GM18867 (cell line): ENCODE measurements at regions not wholly inside any gene's neighbourhood (a gene's known extent, or its start where the extent isn't known, plus 50 kb on each side); places are given as distances from the start of the nearest gene placed in this dataset.

Experiments used
- ATAC-seq: cut with Tn5 transposase; IDR thresholded peaks from one replicate; pipeline ENCODE4 v1.9.1; 2021; ENCODE audit warnings: mild to moderate bottlenecking, moderate library complexity; ENCODE audit not compliant: unreplicated experiment

DNA sequence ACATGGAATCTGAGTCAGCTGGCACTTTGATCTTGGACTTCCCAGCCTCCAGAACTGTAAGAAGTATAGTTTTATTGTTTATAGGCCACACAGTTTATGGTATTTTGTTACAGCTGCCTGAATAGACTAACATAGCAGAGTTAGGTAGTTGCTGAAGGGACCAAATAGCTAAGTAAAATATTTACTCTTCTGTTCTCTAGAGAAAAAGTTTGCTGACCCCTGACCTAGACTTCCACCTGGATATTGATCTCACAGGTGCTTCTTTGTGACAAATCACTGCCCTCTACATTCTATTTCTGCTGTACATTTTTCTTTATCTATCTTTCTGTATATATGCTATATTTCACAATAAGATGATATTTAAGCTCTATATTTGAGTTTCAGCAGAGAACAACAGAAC lies 212.5 kb downstream of the CSNK2A3 start:
- no peak for ATAC-seq

DNA sequence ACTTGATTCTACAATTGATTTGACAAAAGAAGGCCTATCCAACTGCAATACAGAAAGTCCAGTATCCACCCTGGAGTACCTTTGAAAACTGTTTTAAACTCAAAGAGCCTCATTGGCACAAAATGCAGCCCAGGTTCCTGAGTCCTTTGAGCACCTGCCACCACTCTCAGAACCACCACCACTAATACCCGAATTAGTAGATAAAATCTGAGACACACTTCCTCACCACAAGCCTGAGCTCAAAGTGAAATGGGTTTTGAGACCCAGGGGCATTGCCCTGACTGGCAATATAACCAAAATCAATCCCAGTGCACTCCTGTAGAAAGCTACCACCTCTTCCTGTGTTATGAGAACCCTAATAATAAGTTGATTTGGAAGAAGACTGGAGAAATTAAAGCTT lies 215.7 kb downstream of the CSNK2A3 start:
- ATAC-seq = no peak

DNA sequence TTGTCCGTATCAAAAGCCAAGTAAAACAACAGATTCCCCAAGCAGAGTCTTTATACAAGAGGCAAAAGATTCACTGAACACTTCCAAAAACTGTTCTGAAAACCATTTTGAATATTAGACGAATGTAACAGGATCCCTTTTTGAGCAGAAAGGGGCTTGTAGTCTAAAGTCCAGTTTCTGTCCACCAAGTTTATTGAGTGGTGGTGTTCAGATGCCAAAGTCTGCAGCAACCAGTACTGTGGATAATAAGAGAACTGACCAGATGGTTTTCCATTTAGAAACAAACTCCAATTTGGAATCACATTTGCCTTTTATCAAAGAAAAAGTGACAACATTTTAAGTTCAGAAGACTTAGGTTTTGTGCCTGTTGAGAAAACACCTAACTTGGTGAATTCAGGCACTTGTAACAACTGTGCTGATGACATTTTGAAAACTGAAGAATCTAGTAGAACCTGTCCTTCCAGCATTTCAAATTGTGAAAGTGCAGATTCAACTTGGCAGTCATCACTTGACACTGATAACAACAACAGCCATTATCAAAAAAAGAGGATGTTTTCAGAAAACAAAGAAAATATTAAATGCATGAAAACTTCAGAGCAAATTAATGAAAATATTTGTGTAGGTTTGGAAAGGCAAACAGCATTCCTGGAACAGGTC lies 217.1 kb downstream of the CSNK2A3 start:
- no peak for ATAC-seq

DNA sequence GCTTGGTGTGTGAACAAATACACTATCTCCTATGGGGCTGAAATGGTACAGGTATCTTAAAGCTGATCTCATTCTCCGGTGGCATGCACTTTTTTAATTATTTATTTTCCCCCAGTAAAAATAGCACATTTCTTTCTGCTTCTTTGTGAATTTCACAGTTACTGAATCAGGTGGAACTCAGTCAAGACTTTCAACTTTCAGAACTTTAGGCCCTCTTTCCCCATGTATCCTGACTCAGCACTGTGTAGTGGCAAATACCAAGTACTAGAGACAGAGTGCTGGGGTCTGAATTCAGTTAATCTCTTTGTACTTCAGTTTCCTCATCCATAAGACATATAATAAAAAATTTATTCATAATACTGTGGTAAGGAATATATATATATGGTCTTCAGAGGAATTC lies 223.9 kb downstream of the CSNK2A3 start:
- no peak for ATAC-seq

DNA sequence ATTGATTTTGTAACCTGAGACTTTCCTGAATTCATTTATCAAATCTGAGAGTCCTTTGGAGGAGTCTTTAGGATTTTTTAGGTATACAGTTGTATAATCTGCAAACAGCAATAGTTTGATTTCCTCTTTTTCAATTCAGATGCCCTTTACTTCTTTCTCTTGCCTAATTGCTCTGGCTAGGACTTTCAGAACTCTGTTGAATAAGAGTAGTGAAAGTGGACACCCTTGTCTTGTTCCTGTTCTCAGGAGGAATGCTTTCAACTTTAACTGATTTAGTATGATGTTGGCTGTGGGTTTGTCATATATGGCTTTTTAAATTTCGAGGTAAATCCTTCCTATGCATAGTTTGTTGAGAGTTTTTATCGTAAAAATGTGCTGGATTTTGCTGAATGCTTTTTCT lies 227.4 kb downstream of the CSNK2A3 start:
- no peak for ATAC-seq

DNA sequence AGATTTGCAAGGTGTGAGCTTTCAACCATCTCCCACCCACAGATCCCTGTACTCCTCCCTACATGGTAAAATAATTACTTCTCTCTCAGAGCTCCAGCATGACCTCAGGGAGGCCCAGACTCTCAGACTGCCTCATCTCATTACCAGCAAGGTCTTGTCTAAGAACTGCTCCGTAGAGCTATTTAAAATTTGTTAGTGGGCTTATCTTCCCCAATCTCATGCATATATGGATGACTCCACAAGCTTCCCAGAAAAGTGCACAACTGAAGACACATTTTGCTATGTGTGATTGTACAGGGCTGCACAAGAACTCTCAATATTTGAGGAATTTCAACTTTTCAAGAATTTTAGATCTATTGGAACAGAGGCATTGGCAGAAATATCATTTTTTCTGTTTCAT lies 230.3 kb downstream of the CSNK2A3 start:
- no peak for ATAC-seq

DNA sequence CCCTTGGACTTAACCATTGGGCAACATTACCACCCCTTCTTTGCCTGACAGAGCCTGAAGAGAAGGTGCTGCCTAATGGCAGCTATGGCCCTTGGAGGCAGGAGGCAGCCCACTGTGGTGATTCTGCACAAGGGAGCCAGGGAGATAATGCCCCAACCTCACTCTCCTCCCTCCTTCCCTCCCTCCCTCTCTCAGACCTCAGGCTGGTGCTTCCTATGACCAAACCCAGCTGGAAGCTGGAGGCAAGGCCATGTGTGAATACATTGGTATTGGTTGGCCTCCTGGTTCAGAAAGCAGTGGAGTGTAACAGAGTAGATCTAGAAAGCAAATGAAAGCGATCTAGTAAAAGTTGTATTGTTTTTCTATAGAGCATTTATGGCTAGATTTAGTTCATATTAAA lies 233.1 kb downstream of the CSNK2A3 start:
- no peak for ATAC-seq

DNA sequence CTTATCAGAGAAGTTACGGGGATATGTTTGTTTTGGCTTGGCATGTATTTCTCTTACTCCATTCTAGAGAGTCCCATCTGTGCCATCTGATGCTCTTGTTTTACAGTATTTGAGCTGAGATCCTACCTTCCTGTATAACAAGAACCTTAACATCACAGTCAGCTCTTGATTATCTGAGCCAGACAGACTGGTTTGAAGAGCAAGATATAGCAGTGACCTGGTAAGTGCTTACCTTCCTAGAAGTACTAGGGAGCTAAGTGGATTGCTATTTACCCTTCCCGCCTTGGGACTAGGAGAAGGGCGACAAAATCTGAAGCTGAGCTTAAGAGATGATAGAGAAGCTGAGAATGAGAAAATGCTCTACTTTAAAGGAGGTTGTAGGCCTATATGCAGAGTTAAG lies 235.3 kb downstream of the CSNK2A3 start:
- ATAC-seq = no peak

DNA sequence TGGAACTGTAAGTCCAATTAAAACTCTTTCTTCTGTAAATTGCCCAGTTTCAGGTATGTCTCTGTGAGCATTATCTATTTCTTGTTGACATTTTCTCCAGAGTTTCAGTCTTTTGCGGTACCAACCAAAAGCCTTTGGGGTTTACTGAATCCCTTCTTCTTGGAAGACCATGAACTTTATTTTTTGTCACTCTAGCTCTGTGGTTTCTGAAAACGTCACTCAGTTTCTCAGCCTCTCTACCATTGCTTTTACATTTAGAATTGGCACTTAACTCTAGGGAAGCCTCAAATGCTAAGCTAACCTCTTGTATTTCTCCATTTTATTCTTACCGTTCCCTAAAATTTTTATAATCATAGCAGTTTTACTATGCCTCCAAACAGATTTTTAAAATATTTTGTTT lies 237.6 kb downstream of the CSNK2A3 start:
- ATAC-seq = no peak

DNA sequence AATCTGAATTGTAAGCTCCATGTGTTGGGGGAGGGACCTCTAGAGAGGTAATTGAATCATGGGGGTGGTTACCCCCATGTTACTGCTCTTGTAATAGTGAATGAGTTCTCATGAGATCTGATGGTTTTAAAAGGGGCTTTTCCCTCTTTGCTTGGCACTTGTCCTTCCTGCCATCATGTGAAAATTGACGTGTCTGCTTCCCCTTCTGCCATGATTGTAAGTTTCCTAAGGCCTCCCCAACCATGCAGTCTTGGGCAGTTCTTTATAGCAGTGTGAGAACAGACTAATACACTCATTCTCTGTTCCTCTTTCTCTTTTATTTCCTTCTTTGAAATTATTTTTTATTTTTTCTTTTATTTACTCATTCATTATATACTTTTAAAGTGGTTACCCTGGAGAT lies 239.4 kb downstream of the CSNK2A3 start:
- no peak for ATAC-seq

DNA sequence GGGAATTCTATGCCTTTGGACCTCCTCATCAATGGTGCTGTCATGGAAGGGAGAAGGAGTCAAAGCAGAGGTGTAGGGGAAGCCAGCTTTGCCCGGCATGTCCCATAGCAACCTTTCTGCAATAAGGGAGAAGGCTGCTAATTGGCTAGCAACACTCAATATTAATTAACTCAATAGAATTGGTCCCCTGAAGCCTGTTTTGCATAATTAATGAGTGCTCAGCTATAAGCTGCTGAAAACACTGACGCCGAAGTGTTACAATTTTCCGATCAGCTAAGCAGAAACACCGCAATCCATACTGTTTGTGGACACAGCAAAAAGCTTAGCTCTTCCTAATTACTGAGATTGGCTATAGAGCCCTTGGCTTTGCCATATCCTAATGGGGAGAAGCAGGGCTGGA lies 245.0 kb downstream of the CSNK2A3 start:
- no peak for ATAC-seq

DNA sequence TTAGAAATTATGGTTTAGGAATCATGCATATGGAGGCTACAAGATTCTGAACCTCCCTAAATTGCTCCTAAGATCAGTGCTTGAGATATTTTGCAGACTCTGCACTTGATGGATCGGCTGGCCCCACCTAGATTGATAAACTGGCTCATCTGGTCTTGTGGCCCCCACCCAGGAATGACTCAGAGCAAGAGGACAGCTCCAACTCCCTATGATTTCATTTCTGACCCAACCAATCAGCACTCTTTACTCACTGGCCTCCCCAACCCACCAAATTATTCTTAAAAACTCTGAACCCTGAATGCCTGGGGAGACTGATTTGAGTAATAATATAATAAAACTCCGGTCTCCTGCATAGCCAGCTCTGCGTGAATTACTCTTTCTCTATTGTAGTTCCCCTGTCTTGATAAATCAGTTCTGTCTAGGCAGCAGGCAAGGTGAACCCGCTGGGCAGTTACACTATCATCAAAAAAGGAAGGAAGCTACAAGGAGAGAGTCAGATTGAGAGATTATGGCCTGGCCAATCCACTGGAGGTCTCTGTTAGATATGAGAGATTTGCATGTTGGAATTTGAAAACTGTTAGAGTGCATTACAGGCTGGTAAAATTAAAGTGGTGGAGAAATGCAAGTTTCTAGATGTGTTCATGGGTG lies 245.8 kb downstream of the CSNK2A3 start:
- ATAC-seq = no peak

DNA sequence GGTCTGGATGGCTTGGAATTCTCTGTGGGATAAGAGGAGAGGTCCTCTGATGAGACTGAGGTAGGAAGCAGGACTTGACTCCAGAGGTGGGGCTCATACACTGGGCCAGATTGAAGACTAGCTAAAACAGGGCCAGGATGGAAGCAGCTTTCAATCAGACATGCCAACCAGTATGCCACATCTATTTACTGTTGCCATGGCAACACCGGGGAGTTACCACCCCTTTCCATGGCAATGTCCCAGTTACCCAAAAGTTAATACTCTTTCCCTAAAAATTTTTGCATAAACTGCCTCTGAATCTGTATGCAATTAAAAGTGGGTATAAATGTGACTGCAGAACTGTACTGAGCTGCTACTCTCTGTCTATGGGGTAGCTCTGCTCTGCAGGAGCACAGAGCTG lies 247.5 kb upstream of the ZBED5 start:
- no peak for ATAC-seq

DNA sequence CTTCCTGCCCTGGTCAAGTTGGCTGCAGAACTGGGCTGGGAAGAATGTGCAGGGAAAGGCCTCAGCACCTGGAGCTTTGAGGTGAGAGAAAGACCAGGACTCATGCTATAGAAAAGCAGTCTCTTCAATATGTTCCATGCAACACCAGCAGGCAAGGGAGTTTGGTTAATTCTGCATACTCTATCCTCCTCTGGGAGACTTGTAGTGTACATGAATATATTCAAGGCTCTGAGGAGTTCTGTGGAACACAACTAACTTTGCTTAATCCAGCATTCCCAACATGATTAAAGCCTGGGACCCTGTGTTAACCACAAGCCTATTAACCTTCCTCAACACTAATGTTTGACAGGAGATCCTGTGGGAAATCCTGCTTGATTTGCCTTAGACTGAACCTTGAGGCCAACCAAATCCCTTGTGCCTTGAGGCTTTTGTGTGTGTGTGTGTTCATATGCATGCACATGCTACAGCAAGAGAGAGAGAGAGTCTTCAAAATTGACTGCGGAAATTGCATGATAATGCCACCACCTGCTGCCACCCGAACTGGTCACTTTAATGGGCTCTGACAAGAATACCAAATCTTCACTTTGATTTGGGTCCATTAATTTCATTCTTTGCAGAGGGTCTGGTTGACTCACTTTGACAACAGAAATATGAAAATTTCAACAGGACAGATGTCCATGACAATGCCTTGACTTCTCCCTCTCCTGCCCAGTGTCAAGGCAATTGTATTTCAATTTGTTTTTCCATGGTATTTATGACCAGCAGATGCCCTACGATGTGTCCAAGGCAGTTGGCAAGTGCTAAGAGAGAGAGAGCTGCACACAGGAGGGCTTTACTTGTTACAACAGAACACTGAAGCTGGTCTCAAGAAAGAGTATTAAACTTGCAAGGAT lies 238.2 kb upstream of the ZBED5 start:
- no peak for ATAC-seq

DNA sequence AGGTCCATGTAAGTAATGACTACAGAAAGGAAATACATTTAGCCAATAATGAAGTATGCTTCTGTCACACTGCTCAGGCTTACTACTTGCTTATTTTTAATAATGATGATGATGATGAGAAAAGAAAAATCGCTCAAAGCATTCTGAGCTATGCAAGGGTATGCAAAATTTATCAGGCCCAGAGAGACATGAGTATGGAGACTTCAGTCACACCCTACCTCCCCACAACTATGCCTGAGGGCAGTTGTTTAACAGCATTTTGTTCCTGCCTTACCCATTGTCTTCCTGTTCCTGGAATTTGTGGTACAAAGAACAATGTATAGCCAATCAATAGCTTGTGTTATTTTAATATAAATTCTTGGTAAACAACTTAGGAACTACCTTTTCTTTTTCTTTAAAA lies 232.6 kb upstream of the ZBED5 start:
- ATAC-seq = no peak

DNA sequence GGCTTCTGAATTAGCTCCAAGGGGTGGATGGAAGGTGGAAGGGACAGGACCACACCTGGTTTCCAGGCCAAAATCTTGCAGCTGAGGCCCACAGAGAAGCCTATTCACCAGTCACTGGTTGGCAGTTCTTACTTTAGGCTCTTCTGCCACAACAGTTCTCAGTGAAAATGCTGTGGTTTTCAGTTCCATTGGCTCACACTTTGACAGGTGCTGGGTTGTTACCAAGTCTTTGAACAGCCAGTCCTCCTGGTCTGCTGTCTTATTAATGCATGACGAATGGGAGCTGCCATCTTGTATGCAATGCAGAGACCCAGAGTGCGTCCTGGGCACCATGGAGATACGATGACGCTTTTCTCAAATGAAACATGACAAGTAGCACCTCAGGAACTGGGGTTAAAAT lies 232.0 kb upstream of the ZBED5 start:
- ATAC-seq = peak; percentile 91

DNA sequence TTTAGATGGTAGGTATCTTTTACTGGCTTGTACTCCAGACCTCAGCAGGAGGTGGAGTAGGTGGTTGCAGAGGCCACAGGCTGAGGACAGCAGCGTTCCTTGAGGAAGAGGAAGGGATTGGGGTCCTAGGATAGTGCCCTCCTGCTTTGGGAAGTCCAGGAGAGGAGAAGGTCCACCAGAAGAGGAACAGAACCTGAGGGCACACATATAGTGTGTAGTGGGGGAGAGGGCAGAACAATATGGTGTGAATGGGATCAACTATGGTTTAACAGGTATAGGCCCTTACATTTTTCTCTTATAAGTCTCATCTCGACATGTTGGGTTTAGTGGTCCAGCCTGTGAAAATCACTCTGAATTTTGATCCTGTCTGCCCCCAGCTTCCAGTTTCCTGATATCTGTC lies 229.1 kb upstream of the ZBED5 start:
- ATAC-seq = no peak

DNA sequence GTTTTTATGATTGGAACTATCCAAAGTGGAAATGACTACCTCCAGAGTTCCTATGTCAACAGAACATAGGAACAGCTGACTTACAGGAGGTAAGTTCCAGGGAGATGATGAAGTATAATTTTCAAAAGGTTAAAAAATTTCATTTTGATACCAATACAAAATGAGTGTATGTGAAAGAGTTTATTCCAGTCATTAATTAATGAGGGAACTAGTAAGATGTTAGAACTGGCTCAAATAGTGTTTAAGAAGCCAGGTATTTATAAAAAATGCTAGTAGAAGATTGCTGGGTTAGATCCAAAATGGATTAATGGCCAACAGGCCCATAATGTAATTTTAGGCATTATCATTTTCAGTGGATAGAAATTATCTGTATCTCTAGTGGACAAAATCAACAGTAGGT lies 227.7 kb upstream of the ZBED5 start:
- ATAC-seq = no peak

DNA sequence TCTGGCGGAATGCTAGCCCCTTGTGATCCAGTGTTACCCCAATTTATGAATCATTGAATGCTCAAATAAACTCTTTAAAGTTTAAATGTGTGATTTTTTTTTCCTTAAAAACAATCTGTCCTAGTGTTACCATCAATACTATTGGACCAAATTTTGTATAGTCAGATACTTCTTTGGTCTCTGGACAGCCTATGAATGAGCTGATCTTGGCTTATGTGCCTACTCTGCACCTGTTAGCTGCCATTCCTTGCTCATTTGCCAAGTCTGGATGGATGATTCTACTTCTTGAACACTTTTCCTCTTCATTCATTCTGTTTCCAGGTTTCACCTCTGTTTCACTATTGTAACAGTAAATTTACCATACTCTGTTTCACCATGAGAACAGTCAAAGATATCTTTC lies 226.5 kb upstream of the ZBED5 start:
- no peak for ATAC-seq

DNA sequence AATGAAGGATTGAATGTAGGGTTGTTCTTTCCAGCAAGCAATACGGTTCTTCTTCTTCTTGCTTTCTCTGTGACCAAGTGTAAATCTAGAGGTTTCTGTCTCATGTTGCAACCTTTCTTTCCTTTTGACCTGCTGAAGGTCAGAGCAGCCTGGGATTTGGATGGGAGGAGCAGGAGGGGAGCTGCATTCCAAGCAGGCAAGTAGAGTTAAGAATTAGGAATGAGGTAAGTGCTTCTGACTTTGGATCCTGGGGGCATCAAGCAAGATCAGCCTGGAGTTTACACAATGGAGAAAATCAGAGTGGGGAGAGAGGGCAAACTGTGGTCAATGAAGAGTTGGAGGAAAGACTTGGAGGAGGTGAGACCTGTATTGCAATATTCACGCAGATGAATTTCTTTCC lies 225.6 kb upstream of the ZBED5 start:
- ATAC-seq = no peak

DNA sequence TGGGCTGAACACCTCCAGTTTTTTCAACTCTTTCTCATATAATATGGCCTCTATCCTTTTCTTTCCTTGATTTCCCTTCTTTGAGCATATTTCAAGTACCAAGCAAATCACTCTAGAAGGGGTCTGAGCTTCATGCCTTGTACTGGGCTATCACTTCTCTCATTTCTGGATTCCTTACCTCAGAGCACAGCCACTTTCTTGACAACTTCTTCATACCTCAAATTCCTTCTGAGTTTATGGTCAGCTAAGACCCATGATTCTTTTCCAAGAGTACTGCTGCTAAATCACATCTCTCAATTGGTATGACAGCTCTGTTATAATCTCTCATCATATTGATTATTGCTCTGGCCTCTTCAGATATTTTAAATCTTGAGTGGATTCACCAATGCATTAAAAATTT lies 224.8 kb upstream of the ZBED5 start:
- ATAC-seq = no peak

DNA sequence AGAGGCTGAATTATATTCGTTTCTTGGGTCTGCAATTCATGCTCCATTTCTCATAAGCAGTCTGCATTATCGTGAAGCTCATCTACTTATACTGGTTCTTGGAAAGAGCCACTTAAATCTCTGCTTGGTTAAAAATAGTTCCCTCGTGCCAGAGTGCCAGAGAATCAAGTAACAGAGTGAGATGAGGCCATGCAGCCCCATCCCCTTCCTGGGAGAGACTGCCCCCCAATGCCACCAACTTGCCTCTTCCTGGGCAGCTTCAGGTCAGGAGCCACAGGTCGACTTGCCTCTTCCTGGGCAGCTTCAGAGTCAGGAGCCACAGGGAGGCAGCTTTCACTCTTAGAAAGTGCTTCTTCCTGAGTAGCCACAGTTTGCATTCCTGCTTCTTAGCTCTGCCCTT lies 223.9 kb upstream of the ZBED5 start:
- ATAC-seq = no peak
